Body of pancreas (tissue), 4 donors: ENCODE measurements at regions not wholly inside any gene's neighbourhood (a gene's known extent, or its start where the extent isn't known, plus 50 kb on each side); places are given as distances from the start of the nearest gene placed in this dataset.

Experiments
- CTCF ChIP-seq, 7 experiments: fragments of 450-650 bp in 4 of 7; fragments of 200-600 bp in 3 of 7; sonication (generic) in 3 of 7; IDR thresholded peaks; one replicate each; pipeline ENCODE4 v1.5.1; 2016 to 2019; ENCODE audit warnings: antibody characterized with exemption in 7 of 7
- POLR2A ChIP-seq, 3 donors: fragments of 450-650 bp; IDR thresholded peaks; one replicate each; pipeline ENCODE4 v1.6.1; 2016; ENCODE audit warnings: antibody characterized with exemption in 3 of 3, mild to moderate bottlenecking in 2 of 3

GRCh38 chr21:35191754-35192153 is 142.7 kb upstream of the RUNX1 start:
- no peak for TF ChIP-seq CTCF (IDR thresholded peaks at IDR 0.05)
- no peak for TF ChIP-seq POLR2A (IDR thresholded peaks at IDR 0.05)
